ENCODE measurements at regions not wholly inside any gene's neighbourhood (a gene's known extent, or its start where the extent isn't known, plus 50 kb on each side); places are given as distances from the start of the nearest gene placed in this dataset.

- SMC1A ChIA-PET (ENCODE audit: uncharacterized antibody, unreplicated experiment): no interaction called here
- ATAC-seq: no peak
Measured at GRCh38 chr3:24578324-24578723, 83.7 kb upstream of the THRB start.

More at GRCh38 chr3:24578324-24578723, 83.7 kb upstream of the THRB start:
- H2AFZ ChIP-seq (ENCODE audit: control insufficient read depth, low read depth, low read length): no peak overlapping the region
- BruUV-seq (replicated peaks): no TSS peak
- ChIA-PET POLR2A (no interaction called here), CTCF (no interaction called here), RAD21 (ENCODE audit: unreplicated experiment) (no interaction called here)
- H3K27me3 ChIP-seq (replicated peaks in 1 of 2; ENCODE audit: control insufficient read depth in 2 of 2, insufficient read depth in 2 of 2, low read length in 1 of 2): no peaks in the 10 kb centered on the region
- TF ChIP-seq EZH2 (IDR thresholded peaks at IDR 0.05; ENCODE audit: borderline replicate concordance, control insufficient read depth, low read depth, low read length) (no peak), EGR1 (IDR thresholded peaks at IDR 0.05; ENCODE audit: borderline replicate concordance in 1 of 2, low read depth in 2 of 2, low read length in 2 of 2) (no peak), IRF5 (IDR thresholded peaks at IDR 0.05; ENCODE audit: borderline replicate concordance) (no peak), E2F4 (IDR thresholded peaks at IDR 0.05; ENCODE audit: low read depth, low read length) (no peak), HDAC2 (IDR thresholded peaks at IDR 0.05) (no peak), USF2 (IDR thresholded peaks at IDR 0.05; ENCODE audit: borderline replicate concordance, low read depth, low read length) (no peak), SPI1 (IDR thresholded peaks at IDR 0.05; ENCODE audit: borderline replicate concordance, insufficient read depth, low read depth, low read length) (no peak), CEBPB (IDR thresholded peaks at IDR 0.05; ENCODE audit: borderline replicate concordance in 1 of 2, low read depth in 2 of 2, low read length in 2 of 2) (no peak), SMAD1 (IDR thresholded peaks at IDR 0.05; ENCODE audit: low read depth, partially characterized antibody) (no peak), ZNF217 (IDR thresholded peaks at IDR 0.05) (no peak)
- no peak overlapping the region for H3K9ac ChIP-seq (ENCODE audit: control insufficient read depth, insufficient read depth, low read length)
- no peaks in the 10 kb centered on the region for H4K20me1 ChIP-seq (ENCODE audit: control insufficient read depth, insufficient read depth)
- 63% methylated on average over 1 of the region's 1 CpG for WGBS (ENCODE audit: insufficient coverage, insufficient replicate concordance, low lambda C conversion rate, missing lambda C conversion rate)
- no peak overlapping the region for H3K27ac ChIP-seq (ENCODE audit: control insufficient read depth, insufficient read depth)
- no peaks in the 10 kb centered on the region for H3K4me1 ChIP-seq (ENCODE audit: control insufficient read depth, insufficient read depth, low read length)
- no peak overlapping the region for H3K4me2 ChIP-seq (ENCODE audit: control insufficient read depth, insufficient read depth)
- no peaks in the 10 kb centered on the region for H3K79me2 ChIP-seq (ENCODE audit: control insufficient read depth, insufficient read depth, low read length)
- no peak for FAIRE-seq
- in situ Hi-C loops (cut with MboI): no loop called here
- no peaks in the 10 kb centered on the region for H3K36me3 ChIP-seq (ENCODE audit: control insufficient read depth in 2 of 2, insufficient read depth in 2 of 2, low read length in 1 of 2)
- intact Hi-C loops (cut with micrococcal nuclease; ENCODE audit: unreplicated experiment): no loop called here
- H3K9me3 ChIP-seq (replicated peaks; ENCODE audit: control insufficient read depth, insufficient read depth, low read length): no peaks in the 10 kb centered on the region
- no peak for DNase-seq (ENCODE audit: low read depth, low spot score)
- H3K4me3 ChIP-seq: no peak overlapping the region

Data from GM12878 (cell line).